H1 (cell line): ENCODE measurements at regions not wholly inside any gene's neighbourhood (a gene's known extent, or its start where the extent isn't known, plus 50 kb on each side); places are given as distances from the start of the nearest gene placed in this dataset.

Experiments used
- KDM1A ChIP-seq: fragments of 200-600, 300-600 bp; sonication (generic); IDR thresholded peaks from 2 replicates; pipeline ENCODE4 v1.7.1; 2016; ENCODE audit warnings: mild to moderate bottlenecking, low read length, borderline replicate concordance

DNA sequence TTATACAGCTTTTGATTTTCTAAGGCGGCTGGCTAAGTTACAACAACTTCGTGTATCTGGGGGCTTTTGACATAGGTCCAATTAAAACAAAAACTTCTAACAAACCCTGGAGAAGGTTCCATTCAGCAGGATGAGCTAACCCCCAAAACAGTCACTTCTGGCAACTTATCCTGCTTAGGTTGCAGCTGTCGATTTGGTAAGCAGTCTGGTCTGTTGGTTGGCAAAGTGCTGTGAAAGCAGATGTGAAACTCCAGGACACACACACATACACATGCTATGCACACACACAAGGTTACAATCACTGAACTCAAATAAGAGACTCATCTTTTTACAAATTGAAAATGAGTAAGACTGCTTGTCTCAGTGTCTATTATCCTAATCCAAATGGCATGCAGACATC lies 119.0 kb upstream of the STMND1 start (continued):
- TF ChIP-seq KDM1A = no peak
